Prostate gland (tissue), 2 donors: ENCODE measurements at regions not wholly inside any gene's neighbourhood (a gene's known extent, or its start where the extent isn't known, plus 50 kb on each side); places are given as distances from the start of the nearest gene placed in this dataset.

Experiments used
- POLR2A ChIP-seq: fragments of 450-650 bp; IDR thresholded peaks from one replicate; pipeline ENCODE4 v1.6.1; 2016; ENCODE audit warnings: antibody characterized with exemption, mild to moderate bottlenecking
- TF ChIP-seq, protein P1 (sequence below), 4 experiments: fragments of 200-600 bp in 2 of 4; fragments of 450-650 bp in 2 of 4; sonication (generic) in 2 of 4; IDR thresholded peaks; 1 replicate in 3 of 4; 2 replicates in 1 of 4; pipeline ENCODE4 v1.5.1; 2016 to 2019; ENCODE audit warnings: antibody characterized with exemption in 4 of 4, mild to moderate bottlenecking in 2 of 4, moderate library complexity in 2 of 4

DNA sequence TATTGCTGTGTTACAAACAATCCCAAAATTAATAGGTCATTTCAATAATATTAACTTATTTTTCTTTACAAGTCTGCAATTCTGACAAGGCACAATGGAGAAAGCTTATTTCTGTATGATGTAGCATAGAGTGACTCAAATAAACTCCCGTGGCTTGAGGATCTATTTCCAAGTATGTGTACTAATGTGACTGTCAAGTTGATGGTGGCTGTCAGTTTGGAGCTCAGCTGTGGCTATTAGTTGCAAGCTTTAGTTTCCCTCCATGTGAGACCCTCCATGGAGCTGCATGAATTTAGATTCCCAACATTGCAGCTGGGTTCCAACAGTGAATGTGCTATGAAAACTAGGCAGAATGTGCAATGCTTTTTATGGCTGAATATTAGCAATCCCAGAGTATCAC lies 515.5 kb upstream of the GBE1 start:
- TF ChIP-seq, protein P1, sequence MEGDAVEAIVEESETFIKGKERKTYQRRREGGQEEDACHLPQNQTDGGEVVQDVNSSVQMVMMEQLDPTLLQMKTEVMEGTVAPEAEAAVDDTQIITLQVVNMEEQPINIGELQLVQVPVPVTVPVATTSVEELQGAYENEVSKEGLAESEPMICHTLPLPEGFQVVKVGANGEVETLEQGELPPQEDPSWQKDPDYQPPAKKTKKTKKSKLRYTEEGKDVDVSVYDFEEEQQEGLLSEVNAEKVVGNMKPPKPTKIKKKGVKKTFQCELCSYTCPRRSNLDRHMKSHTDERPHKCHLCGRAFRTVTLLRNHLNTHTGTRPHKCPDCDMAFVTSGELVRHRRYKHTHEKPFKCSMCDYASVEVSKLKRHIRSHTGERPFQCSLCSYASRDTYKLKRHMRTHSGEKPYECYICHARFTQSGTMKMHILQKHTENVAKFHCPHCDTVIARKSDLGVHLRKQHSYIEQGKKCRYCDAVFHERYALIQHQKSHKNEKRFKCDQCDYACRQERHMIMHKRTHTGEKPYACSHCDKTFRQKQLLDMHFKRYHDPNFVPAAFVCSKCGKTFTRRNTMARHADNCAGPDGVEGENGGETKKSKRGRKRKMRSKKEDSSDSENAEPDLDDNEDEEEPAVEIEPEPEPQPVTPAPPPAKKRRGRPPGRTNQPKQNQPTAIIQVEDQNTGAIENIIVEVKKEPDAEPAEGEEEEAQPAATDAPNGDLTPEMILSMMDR (IDR thresholded peaks at IDR 0.05), result no peak
- no peak for TF ChIP-seq POLR2A
